A673 (cell line): ENCODE measurements at regions not wholly inside any gene's neighbourhood (a gene's known extent, or its start where the extent isn't known, plus 50 kb on each side); places are given as distances from the start of the nearest gene placed in this dataset.

ENCODE experiments used
- EZH2 ChIP-seq: fragments of 200-600 bp; sonication (generic); IDR thresholded peaks from 2 replicates; pipeline ENCODE4 v1.6.1; 2017; ENCODE audit warnings: borderline replicate concordance, low read depth, mild to moderate bottlenecking, mixed read lengths, antibody characterized with exemption, low read length; ENCODE audit not compliant: poor library complexity, severe bottlenecking
- TF ChIP-seq, protein P1 (sequence below): fragments of 300-800, 200-600 bp; sonication (generic); conservative IDR thresholded peaks from 2 replicates; pipeline ENCODE4 v1.5.1; 2017; ENCODE audit warnings: low read depth, mild to moderate bottlenecking, antibody characterized with exemption, low read length, moderate library complexity, mixed read lengths

DNA sequence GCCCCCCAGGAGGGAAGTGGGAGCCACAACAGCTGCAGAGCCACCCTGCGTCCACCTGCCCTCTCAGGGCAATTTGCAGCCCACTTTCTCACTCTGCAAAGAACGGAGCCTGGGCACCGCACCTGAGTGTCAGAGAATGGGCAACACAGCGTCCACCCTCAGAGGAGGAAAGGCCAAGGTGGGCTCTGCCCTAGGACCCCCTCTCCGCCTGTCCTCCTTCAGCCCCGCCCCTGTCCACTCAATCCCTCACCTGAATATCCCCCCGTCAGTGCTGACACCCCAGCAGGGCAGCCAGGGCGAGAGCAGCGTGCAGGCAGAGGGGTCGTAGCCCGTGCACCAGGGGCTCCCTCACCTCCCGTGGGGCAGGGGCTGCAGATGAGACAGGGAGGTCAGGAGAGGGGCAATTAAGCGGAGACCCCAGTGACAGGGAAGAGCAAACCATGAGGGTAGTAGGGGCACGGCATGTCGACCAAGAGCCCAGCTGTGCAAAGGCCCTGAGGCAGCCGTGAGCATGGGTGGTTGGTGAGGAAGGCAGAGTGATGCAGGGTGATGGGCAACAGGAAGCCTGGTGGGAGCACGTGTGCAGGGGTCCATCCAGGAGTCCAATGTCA lies 140.3 kb downstream of the OLFM1 start:
- TF ChIP-seq, protein P1, sequence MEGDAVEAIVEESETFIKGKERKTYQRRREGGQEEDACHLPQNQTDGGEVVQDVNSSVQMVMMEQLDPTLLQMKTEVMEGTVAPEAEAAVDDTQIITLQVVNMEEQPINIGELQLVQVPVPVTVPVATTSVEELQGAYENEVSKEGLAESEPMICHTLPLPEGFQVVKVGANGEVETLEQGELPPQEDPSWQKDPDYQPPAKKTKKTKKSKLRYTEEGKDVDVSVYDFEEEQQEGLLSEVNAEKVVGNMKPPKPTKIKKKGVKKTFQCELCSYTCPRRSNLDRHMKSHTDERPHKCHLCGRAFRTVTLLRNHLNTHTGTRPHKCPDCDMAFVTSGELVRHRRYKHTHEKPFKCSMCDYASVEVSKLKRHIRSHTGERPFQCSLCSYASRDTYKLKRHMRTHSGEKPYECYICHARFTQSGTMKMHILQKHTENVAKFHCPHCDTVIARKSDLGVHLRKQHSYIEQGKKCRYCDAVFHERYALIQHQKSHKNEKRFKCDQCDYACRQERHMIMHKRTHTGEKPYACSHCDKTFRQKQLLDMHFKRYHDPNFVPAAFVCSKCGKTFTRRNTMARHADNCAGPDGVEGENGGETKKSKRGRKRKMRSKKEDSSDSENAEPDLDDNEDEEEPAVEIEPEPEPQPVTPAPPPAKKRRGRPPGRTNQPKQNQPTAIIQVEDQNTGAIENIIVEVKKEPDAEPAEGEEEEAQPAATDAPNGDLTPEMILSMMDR: no peak
- TF ChIP-seq EZH2: no peak
